Mesenchymal stem cell (in vitro differentiated cells and primary cell): ENCODE measurements at regions not wholly inside any gene's neighbourhood (a gene's known extent, or its start where the extent isn't known, plus 50 kb on each side); places are given as distances from the start of the nearest gene placed in this dataset.
"Not testable (repeated sequence)": the region's sequence is repeated elsewhere in the genome, so short reads cannot be mapped to it uniquely, and the experiment has no call there.

Experiments used
- DNase-seq: peaks from one replicate; pipeline ENCODE4 v3.0.0-alpha.2; 2013
- H2AFZ ChIP-seq: one replicate; pipeline ENCODE4 v1.6.1; 2013; ENCODE audit warnings: low read depth, mild to moderate bottlenecking, control low read depth, inconsistent platforms, low read length, moderate library complexity
- H2AK5ac ChIP-seq: 2 replicates; pipeline ENCODE4 v1.6.1; 2013; ENCODE audit warnings: low read length, moderate library complexity, mild to moderate bottlenecking, inconsistent platforms; ENCODE audit not compliant: severe bottlenecking
- H2BK120ac ChIP-seq: one replicate; pipeline ENCODE4 v1.6.1; 2013; ENCODE audit warnings: low read depth, mild to moderate bottlenecking, inconsistent platforms, low read length, moderate library complexity
- H2BK12ac ChIP-seq, 2 experiments: one replicate each; pipeline ENCODE4 v1.6.1; 2013; ENCODE audit warnings: inconsistent platforms in 2 of 2, low read length in 2 of 2, mild to moderate bottlenecking in 2 of 2, moderate library complexity in 2 of 2, control low read depth in 1 of 2
- H2BK15ac ChIP-seq: one replicate; pipeline ENCODE4 v1.6.1; 2013; ENCODE audit warnings: mild to moderate bottlenecking, low read depth, inconsistent platforms; ENCODE audit not compliant: poor library complexity, severe bottlenecking
- H2BK5ac ChIP-seq: 2 replicates; pipeline ENCODE4 v1.6.1; 2013; ENCODE audit warnings: low read depth, mild to moderate bottlenecking, low read length, control low read depth, inconsistent platforms; ENCODE audit not compliant: poor library complexity, severe bottlenecking
- H3K14ac ChIP-seq, 2 experiments: one replicate each; pipeline ENCODE4 v1.6.1; 2013; ENCODE audit warnings: inconsistent platforms in 2 of 2, low read length in 2 of 2, control low read depth in 1 of 2, mild to moderate bottlenecking in 1 of 2, moderate library complexity in 1 of 2
- H3K18ac ChIP-seq, 2 experiments: one replicate each; pipeline ENCODE4 v1.6.1; 2013; ENCODE audit warnings: inconsistent platforms in 2 of 2, low read length in 2 of 2, control low read depth in 1 of 2, low read depth in 1 of 2, mild to moderate bottlenecking in 1 of 2
- H3K23ac ChIP-seq, 2 experiments: one replicate each; pipeline ENCODE4 v1.6.1; 2013; ENCODE audit warnings: inconsistent platforms in 2 of 2, low read length in 2 of 2, mild to moderate bottlenecking in 2 of 2, moderate library complexity in 2 of 2, control low read depth in 1 of 2
- H3K27ac ChIP-seq: 2 replicates; pipeline ENCODE4 v1.5.1; 2013; ENCODE audit warnings: mild to moderate bottlenecking, moderate library complexity, low read length, control low read depth, inconsistent platforms; ENCODE audit not compliant: poor library complexity, severe bottlenecking
- H3K27me3 ChIP-seq, 2 experiments: 2 replicates each; pipeline versions ENCODE4 v1.6.1 to v1.7.0; 2013; ENCODE audit warnings: low read length in 2 of 2, mild to moderate bottlenecking in 2 of 2, moderate library complexity in 2 of 2, control low read depth in 1 of 2, inconsistent platforms in 1 of 2; ENCODE audit not compliant: control insufficient read depth in 1 of 2, insufficient read depth in 1 of 2
- H3K36me3 ChIP-seq, 2 experiments: 2 replicates each; pipeline versions ENCODE4 v1.6.1 to v1.7.0; 2013; ENCODE audit warnings: low read length in 2 of 2, control low read depth in 1 of 2, inconsistent platforms in 1 of 2, low read depth in 1 of 2, mild to moderate bottlenecking in 1 of 2; ENCODE audit not compliant: insufficient read depth in 2 of 2, control insufficient read depth in 1 of 2
- H3K4ac ChIP-seq, 2 experiments: one replicate each; pipeline ENCODE4 v1.6.1; 2013; ENCODE audit warnings: inconsistent platforms in 2 of 2, low read length in 2 of 2, mild to moderate bottlenecking in 2 of 2, moderate library complexity in 2 of 2, control low read depth in 1 of 2, low read depth in 1 of 2
- H3K4me1 ChIP-seq: 2 replicates; pipeline ENCODE4 v1.6.1; 2013; ENCODE audit warnings: low read depth, low read length, control low read depth; ENCODE audit not compliant: control insufficient read depth, insufficient read depth
- H3K4me2 ChIP-seq: 2 replicates; pipeline ENCODE4 v1.6.1; 2013; ENCODE audit warnings: low read length, mild to moderate bottlenecking, inconsistent platforms; ENCODE audit not compliant: poor library complexity, severe bottlenecking
- H3K4me3 ChIP-seq, 2 experiments: 2 replicates each; pipeline versions ENCODE4 v1.5.1 to v1.7.0; 2013; ENCODE audit warnings: low read length in 2 of 2, mild to moderate bottlenecking in 2 of 2, control low read depth in 1 of 2, low read depth in 1 of 2; ENCODE audit not compliant: insufficient read depth in 1 of 2
- H3K79me1 ChIP-seq: replicated peaks from 2 replicates; pipeline ENCODE4 v1.6.1; 2013; ENCODE audit warnings: mild to moderate bottlenecking, control low read depth, low read length, inconsistent platforms; ENCODE audit not compliant: poor library complexity, severe bottlenecking
- H3K9ac ChIP-seq: 2 replicates; pipeline ENCODE4 v1.7.0; 2013; ENCODE audit warnings: mild to moderate bottlenecking, low read length, moderate library complexity
- H3K9me3 ChIP-seq: 2 replicates; pipeline ENCODE4 v1.7.0; 2013; ENCODE audit warnings: mild to moderate bottlenecking, low read length; ENCODE audit not compliant: control insufficient read depth
- H4K8ac ChIP-seq: one replicate; pipeline ENCODE4 v1.6.1; 2013; ENCODE audit warnings: inconsistent platforms, mild to moderate bottlenecking, low read length, moderate library complexity
- H4K91ac ChIP-seq: one replicate; pipeline ENCODE4 v1.6.1; 2013; ENCODE audit warnings: mild to moderate bottlenecking, low read length, inconsistent platforms
- WGBS: methylation state at CpG from one replicate; pipeline ENCODE4 v1.1.7; 2013; ENCODE audit warnings: mixed read lengths; 5-methylcytosine and 5-hydroxymethylcytosine counted together

DNA sequence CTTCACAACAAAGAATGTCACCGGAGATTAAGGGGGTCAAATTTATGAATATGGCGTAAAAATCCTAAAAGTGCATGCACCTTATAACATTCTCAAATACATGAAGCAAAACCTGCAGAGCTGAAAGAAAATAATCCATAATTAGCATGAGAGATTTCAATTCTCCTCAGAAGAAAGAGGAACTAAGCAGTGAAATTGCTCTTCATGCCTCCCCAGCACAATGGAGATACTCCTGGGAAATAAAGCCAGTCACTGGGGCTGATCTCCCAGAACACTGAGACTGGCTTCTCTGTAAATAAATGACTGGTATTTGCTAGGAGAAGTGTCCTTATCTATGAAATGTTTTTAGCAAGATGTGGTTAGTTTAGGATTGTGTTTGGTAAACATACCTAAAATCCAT lies 68.1 kb downstream of the GOLGA6L6 start:
- H2AK5ac ChIP-seq, H4K91ac ChIP-seq, H3K18ac ChIP-seq, H2BK5ac ChIP-seq, H3K4me1 ChIP-seq, H2BK15ac ChIP-seq, H3K14ac ChIP-seq, H3K4ac ChIP-seq, H3K9me3 ChIP-seq, H3K4me2 ChIP-seq, H2AFZ ChIP-seq, H3K4me3 ChIP-seq, H2BK12ac ChIP-seq, H3K9ac ChIP-seq, H2BK120ac ChIP-seq, H3K79me1 ChIP-seq, H3K36me3 ChIP-seq, DNase-seq, H3K23ac ChIP-seq, H3K27me3 ChIP-seq, H4K8ac ChIP-seq, H3K27ac ChIP-seq: not testable (repeated sequence)
- WGBS, result no CpG with 5 or more reads among the region's 2 CpGs

DNA sequence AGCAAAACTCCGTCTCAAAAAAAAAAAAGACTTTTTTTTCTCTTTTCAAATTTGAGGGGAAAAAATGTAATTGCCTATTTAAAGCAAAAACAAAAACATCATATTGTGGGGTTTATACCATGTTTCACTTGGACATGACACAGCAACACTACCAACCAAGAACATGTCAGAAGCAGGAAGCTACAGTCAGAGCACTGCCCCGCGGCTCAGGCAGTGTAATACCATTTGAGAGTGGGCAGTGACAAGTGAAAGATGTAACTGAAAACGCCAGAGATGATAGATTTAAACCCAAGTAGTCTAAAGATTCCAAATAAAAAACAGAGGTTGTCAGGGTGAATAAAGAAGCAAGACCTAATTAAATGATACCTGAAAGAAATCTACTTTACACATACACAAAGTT lies 68.6 kb downstream of the GOLGA6L6 start:
- not testable (repeated sequence) for H3K23ac ChIP-seq, H2BK5ac ChIP-seq, H2AFZ ChIP-seq, H3K27ac ChIP-seq, H2BK120ac ChIP-seq, H3K4me2 ChIP-seq, H2BK15ac ChIP-seq, H3K4me3 ChIP-seq, H4K91ac ChIP-seq, H2BK12ac ChIP-seq, H3K27me3 ChIP-seq, H3K14ac ChIP-seq, H3K9ac ChIP-seq, H3K79me1 ChIP-seq, H3K4me1 ChIP-seq, H4K8ac ChIP-seq, H3K36me3 ChIP-seq, H2AK5ac ChIP-seq, H3K4ac ChIP-seq, H3K18ac ChIP-seq, DNase-seq, H3K9me3 ChIP-seq
- no CpG with 5 or more reads among the region's 4 CpGs for WGBS

DNA sequence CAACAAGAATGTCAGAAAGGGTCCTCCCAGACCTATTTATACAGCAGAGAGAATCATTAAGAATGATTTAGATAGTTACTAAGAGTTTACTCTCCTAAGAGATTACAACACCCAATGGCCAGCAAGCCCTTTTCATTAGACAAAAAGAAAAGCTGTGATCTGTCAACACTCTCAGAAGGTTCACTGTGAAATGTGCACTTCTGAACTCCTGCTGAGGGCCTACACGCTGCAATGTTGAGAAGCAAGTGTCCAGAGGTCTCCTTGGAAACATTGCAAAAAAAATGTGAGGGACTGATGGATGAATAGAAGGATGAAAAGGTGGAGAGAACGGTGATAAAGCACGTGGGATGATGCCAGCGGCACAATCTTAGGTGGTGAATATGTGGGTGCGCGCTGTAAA lies 70.8 kb downstream of the GOLGA6L6 start:
- H3K18ac ChIP-seq, H2BK5ac ChIP-seq, H4K91ac ChIP-seq, H3K23ac ChIP-seq, H4K8ac ChIP-seq, H3K79me1 ChIP-seq, H2BK15ac ChIP-seq, H2BK120ac ChIP-seq, H3K27ac ChIP-seq, H3K27me3 ChIP-seq, H3K9me3 ChIP-seq, H3K4me1 ChIP-seq, H2AFZ ChIP-seq, H3K4ac ChIP-seq, H3K36me3 ChIP-seq, H3K9ac ChIP-seq, H3K4me3 ChIP-seq, H2BK12ac ChIP-seq, H2AK5ac ChIP-seq, DNase-seq, H3K4me2 ChIP-seq, H3K14ac ChIP-seq: not testable (repeated sequence)
- no CpG with 5 or more reads among the region's 6 CpGs for WGBS

DNA sequence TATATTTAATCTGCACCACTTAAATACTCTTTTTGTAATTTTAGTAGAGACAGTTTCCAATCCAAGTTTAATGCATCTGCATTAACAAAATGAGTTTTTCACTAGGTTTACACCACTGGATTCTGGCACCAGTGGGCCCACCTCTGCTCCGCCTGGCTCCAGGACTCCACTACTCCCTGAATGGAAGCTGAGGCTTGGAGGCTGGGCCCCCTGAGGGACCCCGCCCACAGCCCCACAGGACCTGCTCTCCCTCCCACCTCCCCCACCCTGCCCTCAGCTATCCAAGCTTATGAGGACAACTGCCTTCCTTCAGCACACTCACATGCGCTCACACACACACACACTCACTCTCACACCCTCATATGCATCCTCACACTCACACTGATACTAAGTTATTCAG lies 100.5 kb downstream of the GOLGA6L6 start:
- no CpG with 5 or more reads among the region's 3 CpGs for WGBS
- not testable (repeated sequence) for H3K9ac ChIP-seq, DNase-seq, H4K8ac ChIP-seq, H3K27me3 ChIP-seq, H3K4me3 ChIP-seq, H2BK120ac ChIP-seq, H3K4ac ChIP-seq, H2AK5ac ChIP-seq, H3K14ac ChIP-seq, H3K4me2 ChIP-seq, H3K27ac ChIP-seq, H3K4me1 ChIP-seq, H3K9me3 ChIP-seq, H2AFZ ChIP-seq, H2BK5ac ChIP-seq, H3K23ac ChIP-seq, H2BK15ac ChIP-seq, H2BK12ac ChIP-seq, H3K36me3 ChIP-seq, H4K91ac ChIP-seq, H3K18ac ChIP-seq, H3K79me1 ChIP-seq
